Natural killer cell treated with Interleukin-12 subunit alpha and Interleukin-12 subunit beta and Interleukin-15 and Interleukin-18, amount 100 ng/mL, for 72 hours (primary cell): ENCODE measurements at regions not wholly inside any gene's neighbourhood (a gene's known extent, or its start where the extent isn't known, plus 50 kb on each side); places are given as distances from the start of the nearest gene placed in this dataset.

Experiments
- ATAC-seq, 2 donors: fragments of 150-1000 bp; cut with Tn5 transposase in 1 of 2; sonication (Bioruptor Pico), chemical (Tn5 transposase) in 1 of 2; 2 replicates each; pipeline ENCODE4 v1.10.0; 2021
- DNase-seq: peaks from one replicate; pipeline ENCODE4 v3.0.0; 2022; ENCODE audit warnings: low spot score
- H3K27ac Mint-ChIP-seq, 2 donors: 1 replicate in 1 of 2; 2 replicates in 1 of 2; pipeline ENCODE4 v1.8.0; 2022; ENCODE audit warnings: mixed read lengths in 2 of 2, mild to moderate bottlenecking in 1 of 2, moderate library complexity in 1 of 2
- H3K27me3 Mint-ChIP-seq, 2 donors: 1 replicate in 1 of 2; 2 replicates in 1 of 2; pipeline ENCODE4 v1.8.0; 2022; ENCODE audit warnings: mixed read lengths in 2 of 2
- H3K36me3 Mint-ChIP-seq: one replicate; pipeline ENCODE4 v1.8.0; 2022; ENCODE audit warnings: mixed read lengths
- H3K4me1 Mint-ChIP-seq, 2 donors: 1 replicate in 1 of 2; 2 replicates in 1 of 2; pipeline ENCODE4 v1.8.0; 2022; ENCODE audit warnings: low read depth in 2 of 2, mixed read lengths in 2 of 2, mild to moderate bottlenecking in 1 of 2
- H3K4me3 Mint-ChIP-seq: one replicate; pipeline ENCODE4 v1.8.0; 2022; ENCODE audit warnings: mixed read lengths
- H3K9me3 Mint-ChIP-seq: 2 replicates; pipeline ENCODE4 v1.8.0; 2022; ENCODE audit warnings: mixed read lengths

DNA sequence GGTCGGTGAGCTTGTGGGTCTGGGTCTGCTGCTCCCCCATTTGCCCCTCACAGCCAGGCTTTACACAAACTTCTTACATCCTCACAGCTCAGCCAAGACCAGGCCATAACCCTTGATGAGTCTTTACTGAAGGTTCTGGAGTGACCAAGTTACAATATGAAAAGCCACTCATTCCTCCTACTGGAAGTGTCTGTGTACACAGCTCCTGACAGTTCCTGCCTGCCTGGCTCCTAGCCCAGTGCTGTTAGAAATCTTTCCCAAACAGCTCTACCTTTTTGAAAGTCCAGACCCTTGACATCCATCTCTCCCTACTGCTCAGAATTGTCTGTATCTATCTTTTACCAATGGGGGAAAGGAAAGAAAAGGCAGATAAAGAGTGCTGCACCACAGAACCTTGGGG lies 106.9 kb downstream of the PAX1 start:
- no peaks in the 10 kb centered on the region for H3K27me3 Mint-ChIP-seq
- ATAC-seq (no peak), DNase-seq (no peak)
- peaks cover 0 to 4% of the 10 kb centered on the region in 2 donors for H3K4me1 Mint-ChIP-seq
- peaks cover 7% of the 10 kb centered on the region for H3K9me3 Mint-ChIP-seq
- H3K27ac Mint-ChIP-seq, result no peak overlapping the region
- H3K36me3 Mint-ChIP-seq, result no peaks in the 10 kb centered on the region
- no peak overlapping the region for H3K4me3 Mint-ChIP-seq

DNA sequence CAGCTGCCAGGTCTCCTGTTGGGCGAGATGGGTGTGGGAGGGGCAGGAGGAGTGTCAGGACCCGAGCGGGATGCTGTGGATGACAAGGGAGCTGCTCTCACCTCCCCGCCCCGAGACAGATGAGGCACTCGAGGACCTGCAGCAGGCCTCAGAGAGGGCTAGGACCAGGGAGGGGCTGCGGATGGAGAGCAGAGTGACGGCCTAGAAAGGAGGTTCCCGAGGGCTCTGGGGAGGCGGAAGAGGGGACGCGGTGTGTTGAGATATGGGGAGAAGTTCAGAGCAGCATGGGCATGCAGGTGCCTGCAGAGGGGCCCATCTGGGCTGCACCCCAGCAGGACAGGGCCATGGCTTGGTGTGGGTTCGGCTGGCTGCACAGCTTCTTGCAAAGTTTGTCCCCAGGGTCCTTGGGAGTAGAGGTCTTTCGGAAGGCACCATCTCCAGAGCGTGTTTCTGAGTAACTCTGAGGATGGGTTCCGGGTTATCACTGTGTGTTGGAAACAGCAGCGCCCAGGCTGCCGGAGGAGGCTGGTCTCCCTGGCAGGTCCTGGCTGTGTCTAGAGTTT lies 104.6 kb downstream of the PAX1 start:
- Mint-ChIP-seq H3K27me3 (no peaks in the 10 kb centered on the region), H3K36me3 (no peaks in the 10 kb centered on the region), H3K27ac (no peak overlapping the region), H3K9me3 (peaks cover 14% of the 10 kb centered on the region), H3K4me1 (peaks cover 0 to 4% of the 10 kb centered on the region in 2 donors), H3K4me3 (no peak overlapping the region)
- no peak for DNase-seq
- ATAC-seq, result peak in 1 of 2 donors; percentile 17

DNA sequence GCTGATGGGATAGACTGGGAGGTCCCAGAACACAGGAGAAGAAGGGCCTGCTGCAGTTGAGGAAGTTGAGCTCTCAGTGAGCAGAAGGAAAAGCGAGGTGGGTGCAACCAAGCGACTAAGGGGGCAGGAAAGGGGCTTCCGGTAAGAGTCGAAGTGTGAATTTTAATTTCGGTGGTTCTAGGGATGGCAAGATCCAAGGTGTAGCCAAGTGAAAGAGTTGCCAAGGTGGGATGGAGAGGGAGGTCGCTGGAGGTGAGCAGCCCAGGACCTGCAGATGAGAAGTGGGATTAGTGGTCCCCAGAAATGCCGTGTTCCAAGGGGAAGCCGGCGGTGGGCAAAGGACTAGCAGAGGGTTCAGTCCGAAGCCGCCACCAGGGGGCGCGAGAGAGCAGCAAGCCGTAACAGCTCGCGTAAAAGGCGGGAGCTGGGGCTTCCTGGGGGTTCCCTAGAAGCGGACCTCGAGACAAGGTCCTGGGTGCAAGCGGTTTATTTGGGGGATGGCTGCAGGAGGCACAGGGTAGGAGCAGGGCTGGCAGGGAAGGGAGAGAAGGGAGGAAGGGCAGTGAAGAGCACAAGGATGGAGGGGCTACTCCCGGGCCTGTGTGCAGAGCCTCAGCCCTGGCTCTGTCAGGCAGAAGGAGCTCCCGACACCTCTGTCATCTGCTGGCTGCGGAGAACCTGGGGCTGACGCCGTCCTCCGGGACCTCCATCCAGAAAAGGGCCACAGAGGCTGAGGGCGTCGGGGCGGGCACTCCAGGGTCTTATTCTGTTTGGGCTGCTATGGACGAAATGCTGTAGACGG lies 103.6 kb downstream of the PAX1 start:
- DNase-seq, result no peak
- H3K9me3 Mint-ChIP-seq, result peaks cover 13% of the 10 kb centered on the region
- H3K4me1 Mint-ChIP-seq, result peaks cover 0 to 4% of the 10 kb centered on the region in 2 donors
- no peak overlapping the region for H3K4me3 Mint-ChIP-seq
- H3K36me3 Mint-ChIP-seq, result no peaks in the 10 kb centered on the region
- ATAC-seq, result no peak
- no peaks in the 10 kb centered on the region for H3K27me3 Mint-ChIP-seq
- H3K27ac Mint-ChIP-seq, result no peak overlapping the region

DNA sequence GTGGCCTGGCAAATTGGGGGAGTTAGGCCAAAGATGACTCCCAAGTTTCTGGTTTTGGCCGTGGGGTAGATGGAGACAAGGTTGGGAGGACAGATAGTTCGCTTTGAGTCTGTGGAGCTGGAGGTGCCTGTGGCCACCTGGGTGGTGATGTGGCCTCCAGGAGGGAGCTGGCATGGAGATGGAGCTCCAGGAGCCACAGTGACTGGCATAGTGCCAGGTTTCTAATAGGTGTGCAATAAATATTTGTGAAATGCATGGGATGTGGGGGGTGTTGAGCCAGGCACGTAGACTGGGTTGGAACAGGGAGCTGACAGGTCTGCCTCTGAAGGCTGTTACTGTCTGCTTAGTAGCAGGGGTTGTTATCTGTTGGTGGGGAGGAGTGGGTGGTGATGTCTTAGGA lies 102.7 kb downstream of the PAX1 start:
- ATAC-seq, result no peak
- Mint-ChIP-seq H3K4me3 (no peak overlapping the region), H3K9me3 (peaks cover 11% of the 10 kb centered on the region), H3K27ac (no peak overlapping the region), H3K27me3 (no peaks in the 10 kb centered on the region), H3K36me3 (no peaks in the 10 kb centered on the region), H3K4me1 (peaks cover 0 to 4% of the 10 kb centered on the region in 2 donors)
- DNase-seq, result no peak

DNA sequence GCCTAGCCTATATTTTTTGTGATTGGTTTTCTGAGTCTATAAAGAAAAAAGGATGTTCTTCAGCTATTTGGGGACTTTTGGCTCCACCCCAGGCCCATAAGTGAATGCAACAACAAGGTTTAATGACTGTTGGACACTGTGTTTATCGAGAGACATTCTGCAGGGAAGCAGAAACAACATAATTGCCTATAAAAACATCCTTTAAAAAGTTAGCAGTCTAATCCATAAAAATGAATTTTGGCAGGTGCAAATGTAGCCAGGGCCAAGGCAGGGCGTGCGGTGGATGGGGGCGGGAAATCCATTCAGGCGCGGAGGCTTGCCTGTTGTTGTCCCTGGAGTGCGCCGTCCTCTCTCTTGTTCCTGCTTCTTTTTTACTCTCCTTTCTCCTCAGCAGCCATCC lies 99.3 kb downstream of the PAX1 start:
- no peak for DNase-seq
- peaks cover 0 to 4% of the 10 kb centered on the region in 2 donors for H3K4me1 Mint-ChIP-seq
- peaks cover 11% of the 10 kb centered on the region for H3K9me3 Mint-ChIP-seq
- no peak overlapping the region for H3K27ac Mint-ChIP-seq
- no peak overlapping the region for H3K4me3 Mint-ChIP-seq
- no peaks in the 10 kb centered on the region for H3K27me3 Mint-ChIP-seq
- no peak for ATAC-seq
- H3K36me3 Mint-ChIP-seq, result no peaks in the 10 kb centered on the region

DNA sequence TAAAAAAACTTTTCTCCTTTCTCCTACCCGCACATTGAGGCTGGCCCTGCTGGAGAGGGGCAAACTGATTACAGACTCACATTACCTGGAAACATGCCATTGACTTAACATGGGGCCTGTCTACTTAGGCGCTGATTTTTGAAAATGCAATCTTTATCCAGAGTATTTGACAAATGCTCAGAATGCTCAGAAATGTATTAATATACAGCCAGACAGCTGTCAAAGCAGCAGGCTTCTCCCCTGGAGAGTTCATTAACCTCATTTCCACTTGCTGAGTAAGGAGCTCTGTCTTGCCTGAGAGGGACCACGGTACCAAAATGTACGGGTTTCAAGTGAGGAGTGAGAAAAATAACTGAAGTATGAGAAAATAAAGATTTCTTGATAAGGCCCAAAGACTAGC lies 95.7 kb downstream of the PAX1 start:
- no peaks in the 10 kb centered on the region for H3K4me1 Mint-ChIP-seq
- H3K4me3 Mint-ChIP-seq, result no peak overlapping the region
- no peaks in the 10 kb centered on the region for H3K27me3 Mint-ChIP-seq
- H3K36me3 Mint-ChIP-seq, result no peaks in the 10 kb centered on the region
- H3K27ac Mint-ChIP-seq, result no peak overlapping the region
- DNase-seq, result no peak
- peaks cover 14% of the 10 kb centered on the region for H3K9me3 Mint-ChIP-seq
- no peak for ATAC-seq

DNA sequence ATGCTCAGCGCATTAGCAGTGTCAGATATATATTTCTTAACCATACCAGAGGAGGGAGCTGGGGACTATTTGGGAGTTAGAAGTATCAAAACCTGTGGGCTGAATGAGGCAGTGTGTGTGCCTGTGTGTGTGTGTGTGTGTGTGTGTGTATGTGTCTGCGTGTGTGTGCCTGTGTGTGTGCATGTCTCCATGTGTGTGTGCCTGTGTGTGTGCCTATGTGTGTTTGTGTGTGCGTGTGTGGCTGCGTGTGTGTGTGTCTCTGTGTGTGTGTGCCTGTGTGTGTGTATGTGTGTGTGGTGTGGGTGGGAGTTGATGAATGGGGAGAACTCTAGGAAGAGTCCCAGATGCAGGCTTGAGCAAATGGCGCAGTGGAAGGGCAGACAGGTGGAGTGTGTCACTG lies 92.9 kb downstream of the PAX1 start:
- DNase-seq (no peak), ATAC-seq (peak in 1 of 2 donors; percentile 20)
- Mint-ChIP-seq H3K4me1 (no peaks in the 10 kb centered on the region), H3K4me3 (no peak overlapping the region), H3K27me3 (no peaks in the 10 kb centered on the region), H3K36me3 (no peaks in the 10 kb centered on the region), H3K27ac (no peak overlapping the region), H3K9me3 (peaks cover 8% of the 10 kb centered on the region)

DNA sequence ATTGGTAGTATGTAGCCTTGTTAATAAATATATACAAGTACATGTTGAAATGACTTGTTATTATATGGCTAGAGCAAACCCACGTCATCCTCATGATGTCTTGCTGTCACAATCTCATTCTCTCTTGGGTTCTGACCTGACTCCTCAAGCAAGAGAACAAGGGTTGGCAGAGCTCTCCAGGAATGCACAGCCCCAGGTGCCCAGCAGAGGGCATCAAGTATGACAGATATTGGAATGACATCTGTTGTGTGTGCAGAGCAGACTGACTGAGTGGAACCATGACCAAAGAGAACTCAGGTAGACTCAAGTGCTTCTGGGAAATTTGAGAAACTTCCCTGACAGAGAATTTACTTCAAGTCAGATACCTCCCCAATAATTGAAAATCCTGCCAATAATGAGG lies 90.6 kb downstream of the PAX1 start:
- ATAC-seq (no peak), DNase-seq (no peak)
- no peaks in the 10 kb centered on the region for H3K4me1 Mint-ChIP-seq
- no peak overlapping the region for H3K4me3 Mint-ChIP-seq
- no peaks in the 10 kb centered on the region for H3K27me3 Mint-ChIP-seq
- no peaks in the 10 kb centered on the region for H3K36me3 Mint-ChIP-seq
- no peak overlapping the region for H3K27ac Mint-ChIP-seq
- H3K9me3 Mint-ChIP-seq, result peaks cover 8% of the 10 kb centered on the region

DNA sequence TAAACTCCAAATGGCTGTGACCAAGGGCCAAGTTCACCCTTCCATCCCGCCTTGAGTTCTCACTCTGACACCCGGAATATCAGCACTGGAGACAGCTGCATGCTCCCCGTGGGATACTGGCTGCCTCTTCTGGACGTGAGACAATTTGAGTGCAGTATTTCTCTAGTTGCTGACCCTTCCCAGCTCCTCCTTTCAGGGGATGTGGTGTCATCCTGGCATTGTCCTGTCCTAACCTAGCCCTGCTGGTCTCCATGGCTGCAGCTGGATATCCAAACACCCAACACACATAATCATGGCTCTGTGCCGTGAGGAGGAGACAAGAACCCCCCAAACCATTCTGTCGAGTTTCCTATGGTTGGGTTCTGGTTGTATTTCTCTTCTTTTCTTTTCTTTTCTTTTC lies 82.6 kb downstream of the PAX1 start:
- H3K4me1 Mint-ChIP-seq, result no peaks in the 10 kb centered on the region
- no peak for ATAC-seq
- DNase-seq, result no peak
- H3K9me3 Mint-ChIP-seq, result peaks cover 15% of the 10 kb centered on the region
- H3K4me3 Mint-ChIP-seq, result no peak overlapping the region
- no peaks in the 10 kb centered on the region for H3K36me3 Mint-ChIP-seq
- no peaks in the 10 kb centered on the region for H3K27me3 Mint-ChIP-seq
- no peak overlapping the region for H3K27ac Mint-ChIP-seq

DNA sequence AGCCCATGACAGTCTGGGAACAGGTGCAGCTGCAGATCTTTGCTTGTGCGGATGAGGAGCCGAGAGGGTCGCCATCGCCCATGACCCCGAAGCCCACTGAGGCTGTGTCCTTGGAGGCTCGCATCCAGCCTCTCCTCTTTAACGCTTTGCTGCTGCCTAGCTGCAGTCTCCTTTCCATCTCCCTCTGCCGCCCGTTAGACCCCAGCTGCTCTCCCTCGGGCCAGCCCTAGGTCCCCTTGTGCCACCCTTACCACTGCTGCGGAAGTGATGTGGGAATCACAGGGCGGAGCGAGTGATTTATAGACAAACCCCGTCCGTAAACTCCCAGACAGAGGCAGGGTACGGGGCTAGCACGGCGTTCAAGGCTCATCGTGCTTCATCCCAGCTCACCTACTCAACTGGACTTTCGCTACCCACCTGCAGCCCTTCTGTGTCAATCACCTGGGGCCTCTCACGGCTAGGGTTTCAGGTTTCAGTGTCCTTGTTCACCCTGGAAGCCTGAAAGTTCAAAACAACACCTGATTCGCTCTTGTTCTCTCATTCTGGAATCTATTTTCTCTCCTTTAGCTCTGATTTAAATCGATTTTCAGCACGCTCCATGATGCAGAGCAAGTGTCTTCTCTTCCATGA lies 76.1 kb downstream of the PAX1 start:
- Mint-ChIP-seq H3K4me3 (no peak overlapping the region), H3K4me1 (no peaks in the 10 kb centered on the region), H3K9me3 (peaks cover 15% of the 10 kb centered on the region), H3K36me3 (peaks cover 11% of the 10 kb centered on the region), H3K27me3 (no peaks in the 10 kb centered on the region), H3K27ac (no peak overlapping the region)
- ATAC-seq (no peak), DNase-seq (no peak)

DNA sequence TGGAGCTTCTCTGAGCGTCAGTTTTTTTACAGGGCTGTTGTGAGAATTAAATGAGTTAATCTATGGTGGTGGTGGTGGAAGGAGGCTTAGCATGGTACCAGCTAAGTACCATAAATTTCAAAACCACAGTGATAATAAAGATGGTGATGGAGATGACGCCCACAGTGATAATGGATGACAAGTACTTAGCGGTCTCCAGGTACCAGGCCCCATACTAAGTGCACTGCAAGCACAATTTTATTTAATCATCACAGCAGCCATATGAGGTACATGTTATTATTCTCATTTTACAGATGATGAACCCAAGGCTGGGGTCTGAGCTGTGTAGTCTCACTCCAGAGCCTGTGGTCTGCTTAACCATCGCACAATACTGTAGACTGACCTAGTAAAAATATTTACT lies 75.1 kb downstream of the PAX1 start:
- Mint-ChIP-seq H3K9me3 (peaks cover 11% of the 10 kb centered on the region), H3K4me3 (no peak overlapping the region), H3K27ac (no peak overlapping the region), H3K27me3 (no peaks in the 10 kb centered on the region), H3K4me1 (no peaks in the 10 kb centered on the region), H3K36me3 (peaks cover 11% of the 10 kb centered on the region)
- DNase-seq (no peak), ATAC-seq (no peak)
